ENCODE measurements at regions not wholly inside any gene's neighbourhood (a gene's known extent, or its start where the extent isn't known, plus 50 kb on each side); places are given as distances from the start of the nearest gene placed in this dataset.

DNA sequence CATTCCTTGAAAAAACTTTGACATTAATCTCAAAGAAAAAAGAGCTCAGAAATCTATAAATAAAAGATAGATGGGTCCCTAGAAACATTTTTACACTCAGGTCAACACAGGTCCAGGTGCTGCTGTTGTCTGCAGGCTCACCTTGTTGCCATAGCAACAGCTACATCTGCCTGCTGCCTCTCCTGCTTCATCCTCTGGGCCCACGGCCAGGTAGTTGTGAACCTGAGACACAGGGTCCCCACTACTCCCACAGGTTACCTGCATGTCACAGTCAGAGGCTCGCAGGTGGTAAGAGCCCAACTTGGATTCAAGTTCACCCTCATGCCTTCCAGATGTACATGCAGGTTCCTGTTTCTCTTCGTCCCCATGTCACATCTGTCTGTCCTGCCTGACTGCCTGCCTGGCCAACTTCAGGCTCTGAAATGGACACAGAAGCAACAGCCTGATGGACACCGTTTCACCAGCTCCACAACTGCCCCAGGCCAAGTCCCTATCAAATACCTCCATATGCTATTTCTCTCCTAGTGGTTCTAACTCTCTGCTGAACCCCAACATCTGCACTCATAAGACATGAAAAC is 88.3 kb upstream of the SALL3 start:
- TF ChIP-seq POLR2A (IDR thresholded peaks at IDR 0.05; ENCODE audit: low read length) (no peak), GATA1 (IDR thresholded peaks at IDR 0.05; ENCODE audit: low read depth, low read length) (no peak)

All from erythroblast (primary cell).